ENCODE measurements at regions not wholly inside any gene's neighbourhood (a gene's known extent, or its start where the extent isn't known, plus 50 kb on each side); places are given as distances from the start of the nearest gene placed in this dataset.

- no peak overlapping the region for H3K4me3 ChIP-seq (ENCODE audit: low read depth, low read length)
These were observed 666.0 kb downstream of the DSC3 start for GRCh38 chr18:30376515-30376914.

GRCh38 chr18:30361864-30362540, 680.5 kb downstream of the DSC3 start:
- H3K4me3 ChIP-seq (ENCODE audit: low read depth, low read length) = no peak overlapping the region

- no peak overlapping the region for H3K4me3 ChIP-seq (ENCODE audit: low read depth, low read length)
These were observed 683.0 kb downstream of the DSC3 start for GRCh38 chr18:30359521-30359920.

- H3K4me3 ChIP-seq (ENCODE audit: low read depth, low read length) = no peak overlapping the region
These were observed 684.0 kb downstream of the DSC3 start for GRCh38 chr18:30358555-30358954.

- no peak overlapping the region for H3K4me3 ChIP-seq (ENCODE audit: low read depth, low read length)
These were observed 689.9 kb downstream of the DSC3 start for GRCh38 chr18:30352551-30353168.

GRCh38 chr18:30350263-30350662, 692.3 kb downstream of the DSC3 start:
- no peak overlapping the region for H3K4me3 ChIP-seq (ENCODE audit: low read depth, low read length)

- H3K4me3 ChIP-seq (ENCODE audit: low read depth, low read length) = no peak overlapping the region
These were observed 699.5 kb downstream of the DSC3 start for GRCh38 chr18:30343090-30343489.

DNA sequence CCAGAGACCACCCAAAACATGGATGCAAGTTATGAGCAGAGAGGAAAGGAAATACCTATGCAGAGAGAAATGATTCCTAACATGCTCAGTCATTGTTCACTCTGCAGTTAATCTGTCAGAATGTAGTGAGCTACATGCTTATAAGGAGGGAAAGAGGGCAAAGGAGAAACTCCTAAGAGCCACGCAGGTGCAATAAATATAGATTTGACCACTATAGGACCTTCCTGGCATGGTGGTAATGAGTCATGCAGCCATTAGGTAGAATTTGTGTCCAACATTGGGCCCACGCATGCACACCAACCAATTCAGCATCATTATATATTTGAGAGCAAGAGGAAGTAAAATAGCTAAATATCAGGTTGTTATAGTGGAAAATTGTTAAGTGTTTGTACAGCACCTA, 699.9 kb downstream of the DSC3 start:
- no peak overlapping the region for H3K4me3 ChIP-seq (ENCODE audit: low read depth, low read length)

GRCh38 chr18:30334781-30335180, 707.8 kb downstream of the DSC3 start:
- no peak overlapping the region for H3K4me3 ChIP-seq (ENCODE audit: low read depth, low read length)

DNA sequence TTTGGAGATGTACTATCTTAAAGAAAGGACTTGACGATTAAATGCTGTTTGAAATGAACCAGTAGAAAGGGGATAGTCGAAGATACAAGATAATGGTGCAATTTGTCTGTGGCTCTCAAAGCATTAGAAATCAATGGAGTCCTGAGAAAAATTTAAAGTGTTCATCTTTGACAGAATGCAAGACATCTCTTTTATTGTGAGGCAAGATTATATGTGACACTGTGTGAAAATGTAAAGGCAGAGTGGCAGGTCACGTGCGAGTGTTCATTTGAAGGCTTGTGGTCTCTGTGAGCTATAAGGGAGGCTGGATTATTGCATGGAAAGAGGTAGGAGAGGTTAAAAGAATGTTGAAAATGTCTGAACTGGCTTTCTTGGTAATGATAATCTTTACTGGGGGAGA, 709.2 kb downstream of the DSC3 start:
- H3K4me3 ChIP-seq (ENCODE audit: low read depth, low read length) = no peak overlapping the region

- H3K4me3 ChIP-seq (ENCODE audit: low read depth, low read length) = no peak overlapping the region
These were observed 713.7 kb downstream of the DSC3 start for GRCh38 chr18:30328839-30329238.

DNA sequence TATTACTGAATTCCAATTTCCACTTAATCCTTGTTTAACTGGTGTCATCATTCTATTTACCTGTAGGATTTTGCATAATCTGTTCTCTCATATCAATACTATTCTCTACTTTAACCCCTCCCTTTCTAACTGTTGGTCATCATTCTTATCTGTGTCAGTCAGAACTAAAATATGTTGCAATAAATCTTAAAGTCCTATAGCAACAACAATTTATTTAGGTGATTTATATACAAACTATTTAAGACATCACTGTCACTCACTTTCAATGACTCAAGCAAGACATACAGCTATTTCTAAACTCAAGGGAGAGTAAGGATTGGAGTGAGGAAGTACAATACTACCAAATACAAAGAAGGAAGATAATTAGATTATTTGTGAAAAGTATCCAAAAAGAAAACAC, 740.4 kb downstream of the DSC3 start:
- H3K4me3 ChIP-seq (ENCODE audit: low read depth, low read length) = no peak overlapping the region

DNA sequence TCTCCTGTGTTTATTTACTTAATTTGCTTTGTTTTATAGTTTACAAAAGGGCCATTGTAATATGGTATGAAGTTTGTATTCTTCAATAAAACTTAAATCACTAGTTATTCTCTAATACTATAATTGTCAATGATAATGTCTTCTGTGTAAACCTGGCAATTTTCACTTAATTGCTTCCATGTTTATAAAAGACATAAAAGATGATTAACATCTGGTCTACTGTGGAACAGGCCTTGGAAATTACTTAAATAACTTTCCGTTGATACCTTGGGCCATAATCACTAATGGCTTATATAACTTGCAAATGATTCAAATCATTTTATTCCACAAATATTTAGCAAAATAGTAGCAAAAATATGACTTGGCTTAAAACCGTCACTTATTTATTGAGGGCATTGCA, 743.8 kb downstream of the DSC3 start:
- no peak overlapping the region for H3K4me3 ChIP-seq (ENCODE audit: low read depth, low read length)

DNA sequence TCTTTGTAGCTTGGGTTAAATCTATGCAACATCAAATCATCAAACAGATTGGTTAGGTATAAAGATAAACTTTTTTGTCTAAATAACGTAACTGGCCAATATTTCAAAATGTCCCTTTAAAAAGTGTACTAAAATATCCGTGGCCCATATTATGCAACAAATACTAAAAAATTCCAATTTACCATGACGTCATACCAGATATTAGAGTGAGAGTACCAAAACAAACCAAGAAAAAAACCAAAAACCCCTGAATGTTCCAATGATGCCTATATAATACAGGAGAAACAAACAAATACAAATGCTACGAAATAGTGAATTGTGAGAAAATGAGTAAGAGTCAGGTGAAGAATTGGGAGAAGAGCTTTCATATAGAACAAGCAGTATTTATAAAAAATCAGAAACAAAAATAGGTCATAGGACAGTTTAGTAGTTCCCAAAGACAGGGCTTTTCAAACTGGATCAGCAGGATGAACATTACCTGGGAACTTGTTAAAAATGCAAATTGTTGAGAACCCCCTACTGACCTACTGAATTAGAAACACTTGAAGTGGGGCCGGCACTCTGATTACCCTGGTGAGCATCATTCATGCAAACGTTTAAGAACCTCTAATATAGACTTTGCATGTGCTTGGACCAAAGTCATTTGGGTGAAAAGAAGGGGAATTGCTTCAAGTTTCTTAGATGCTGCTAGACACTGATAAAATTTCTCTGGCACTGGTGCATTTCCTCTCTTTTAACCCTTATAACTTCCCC, 753.7 kb downstream of the DSC3 start:
- H3K4me3 ChIP-seq (ENCODE audit: low read depth, low read length) = no peak overlapping the region

- no peak overlapping the region for H3K4me3 ChIP-seq (ENCODE audit: low read depth, low read length)
These were observed 761.6 kb downstream of the DSC3 start for GRCh38 chr18:30280861-30281470.

GRCh38 chr18:30280186-30280585, 762.4 kb downstream of the DSC3 start:
- H3K4me3 ChIP-seq (ENCODE audit: low read depth, low read length) = no peak overlapping the region

DNA sequence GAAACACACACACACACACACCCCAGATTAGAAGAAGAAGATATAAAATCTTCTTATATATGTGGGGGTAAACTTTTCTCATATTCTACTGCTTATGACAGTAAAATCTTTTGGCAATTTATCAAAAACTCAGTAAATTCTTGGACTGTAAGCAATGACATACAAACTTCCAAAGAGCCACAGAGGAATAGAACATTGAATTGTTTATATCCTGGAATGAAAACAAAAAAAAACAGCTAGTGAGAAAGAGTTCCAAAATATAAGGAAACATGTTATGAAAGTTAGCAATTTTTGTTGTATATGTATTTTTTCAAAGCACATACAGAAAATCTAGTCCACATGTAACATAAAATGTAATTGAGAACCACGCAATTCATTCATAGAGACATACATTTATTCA, 764.9 kb downstream of the DSC3 start:
- H3K4me3 ChIP-seq (ENCODE audit: low read depth, low read length) = no peak overlapping the region

- H3K4me3 ChIP-seq (ENCODE audit: low read depth, low read length) = no peak overlapping the region
These were observed 770.8 kb downstream of the DSC3 start for GRCh38 chr18:30271716-30272115.

DNA sequence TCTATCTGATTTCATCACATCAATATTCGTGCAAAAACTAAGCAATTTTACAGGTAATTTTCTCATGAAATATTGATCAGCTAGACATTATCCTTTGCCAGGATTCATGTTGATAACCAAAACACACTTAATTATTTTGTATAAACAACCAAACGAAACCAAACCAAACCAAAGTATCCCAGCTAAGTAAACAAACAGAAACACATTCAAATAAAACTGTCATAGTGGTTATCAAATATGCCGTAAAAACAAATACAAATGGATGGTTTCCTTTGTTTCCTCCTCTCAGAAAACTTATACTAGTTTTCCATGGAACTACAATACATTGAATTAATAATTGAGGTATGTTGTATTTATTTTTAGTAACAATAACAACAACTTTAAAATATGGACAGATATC, 777.4 kb downstream of the DSC3 start:
- H3K4me3 ChIP-seq (ENCODE audit: low read depth, low read length) = no peak overlapping the region

GRCh38 chr18:30254331-30254730, 788.2 kb downstream of the DSC3 start:
- no peak overlapping the region for H3K4me3 ChIP-seq (ENCODE audit: low read depth, low read length)

GRCh38 chr18:30248056-30248455, 794.5 kb downstream of the DSC3 start:
- no peak overlapping the region for H3K4me3 ChIP-seq (ENCODE audit: low read depth, low read length)

Data from iPS-11a (cell line).